ENCODE measurements at regions not wholly inside any gene's neighbourhood (a gene's known extent, or its start where the extent isn't known, plus 50 kb on each side); places are given as distances from the start of the nearest gene placed in this dataset.

- no peaks in the 10 kb centered on the region for H3K36me3 ChIP-seq
- intact Hi-C loops (cut with DNase I): no loop called here
- ATAC-seq (no peak), DNase-seq (no peak)
- H3K4me3 ChIP-seq: no peak overlapping the region
- no peaks in the 10 kb centered on the region for H3K4me1 ChIP-seq
- 93 to 96% (median 95%) methylated on average over 6 of the region's 6 CpGs for WGBS, 4 donors
- no peak for TF ChIP-seq POLR2A (IDR thresholded peaks at IDR 0.05)
- no peak for TF ChIP-seq CTCF (IDR thresholded peaks at IDR 0.05)
- no peak overlapping the region for H3K27ac ChIP-seq
- H3K9me3 ChIP-seq: peaks cover 0 to 11% (median 0%) of the 10 kb centered on the region in 12 donors
- H3K27me3 ChIP-seq: no peaks in the 10 kb centered on the region
Observed at GRCh38 chr2:8045081-8045614, 636.7 kb upstream of the ID2 start.

DNA sequence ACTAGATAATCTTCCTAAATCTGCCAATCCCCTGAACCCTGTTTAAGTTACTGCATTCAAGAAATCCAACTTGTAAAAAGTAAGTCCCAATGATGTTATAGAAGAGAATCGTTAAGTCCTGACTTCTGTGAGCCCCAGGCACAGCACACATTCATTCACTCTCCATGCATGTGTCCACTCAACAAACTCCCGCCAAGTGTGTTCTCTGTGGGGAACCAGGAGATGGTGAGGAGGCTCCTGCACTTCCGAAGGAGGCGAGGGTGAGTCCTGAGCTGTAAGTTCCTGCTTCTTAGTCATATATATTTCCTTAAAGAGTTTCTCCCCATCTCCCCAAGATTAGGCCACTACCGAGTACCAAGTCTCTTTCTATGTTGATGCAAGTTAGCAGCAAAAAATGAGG is 635.0 kb upstream of the ID2 start:
- 95 to 97% (median 96%) methylated on average over 5 of the region's 5 CpGs for WGBS, 4 donors
- Histone ChIP-seq H3K36me3 (no peaks in the 10 kb centered on the region), H3K4me3 (no peak overlapping the region), H3K9me3 (peaks cover 0 to 7% (median 0%) of the 10 kb centered on the region in 12 donors), H3K27ac (no peak overlapping the region), H3K27me3 (no peaks in the 10 kb centered on the region), H3K4me1 (no peaks in the 10 kb centered on the region)
- no peak for ATAC-seq
- no peak for TF ChIP-seq POLR2A (IDR thresholded peaks at IDR 0.05)
- TF ChIP-seq CTCF (IDR thresholded peaks at IDR 0.05): no peak
- no peak for DNase-seq
- intact Hi-C loops (cut with DNase I): no loop called here

DNA sequence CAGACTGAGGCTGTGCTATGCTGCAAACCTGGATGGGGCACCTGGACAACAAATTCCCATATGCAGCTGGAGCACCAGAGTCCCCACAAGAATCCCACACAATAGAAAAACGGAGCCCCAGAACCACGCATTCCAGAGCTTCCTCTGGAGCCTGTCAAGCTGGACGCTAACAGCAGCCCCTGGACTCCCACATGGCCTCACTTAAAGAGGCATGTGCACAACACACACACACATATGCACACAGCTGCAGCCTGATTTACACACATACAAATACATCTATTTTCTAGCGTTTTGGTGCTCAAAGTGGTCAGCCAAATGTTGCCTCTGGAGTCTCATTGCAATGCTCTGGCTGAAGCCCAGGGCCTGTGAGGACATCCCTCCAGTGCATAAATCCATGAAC is 632.7 kb upstream of the ID2 start:
- TF ChIP-seq POLR2A (IDR thresholded peaks at IDR 0.05) (no peak), CTCF (IDR thresholded peaks at IDR 0.05) (no peak)
- no peaks in the 10 kb centered on the region for H3K9me3 ChIP-seq
- no peaks in the 10 kb centered on the region for H3K4me1 ChIP-seq
- DNase-seq (no peak), ATAC-seq (no peak)
- H3K27ac ChIP-seq: no peak overlapping the region
- 43 to 53% (median 50%) methylated on average over 4 of the region's 4 CpGs for WGBS, 4 donors
- no peak overlapping the region for H3K4me3 ChIP-seq
- no peaks in the 10 kb centered on the region for H3K36me3 ChIP-seq
- H3K27me3 ChIP-seq: no peaks in the 10 kb centered on the region
- intact Hi-C loops (cut with DNase I): no loop called here

GRCh38 chr2:8049851-8050571 is 631.8 kb upstream of the ID2 start:
- ATAC-seq (no peak), DNase-seq (no peak)
- Histone ChIP-seq H3K27ac (no peak overlapping the region), H3K9me3 (no peaks in the 10 kb centered on the region), H3K4me1 (no peaks in the 10 kb centered on the region), H3K4me3 (no peak overlapping the region), H3K27me3 (no peaks in the 10 kb centered on the region), H3K36me3 (no peaks in the 10 kb centered on the region)
- TF ChIP-seq CTCF (IDR thresholded peaks at IDR 0.05) (no peak), POLR2A (IDR thresholded peaks at IDR 0.05) (no peak)
- 91 to 97% (median 95%) methylated on average over 3 of the region's 3 CpGs for WGBS, 4 donors
- intact Hi-C loops (cut with DNase I): no loop called here

Measured in heart left ventricle (tissue), 16 donors.